Heart right ventricle (tissue), 16 donors: ENCODE measurements at regions not wholly inside any gene's neighbourhood (a gene's known extent, or its start where the extent isn't known, plus 50 kb on each side); places are given as distances from the start of the nearest gene placed in this dataset.

Experiments
- ATAC-seq, 8 donors: fragments of 200-7000 bp; cut with Tn5 transposase; one replicate each; pipeline ENCODE4 v1.9.1; 2020; ENCODE audit warnings: mild to moderate bottlenecking in 8 of 8, moderate library complexity in 8 of 8, moderate number of reproducible peaks in 1 of 8
- DNase-seq, 2 donors: peaks; one replicate each; pipeline ENCODE4 v3.0.0-alpha.2; 2020
- H3K27ac ChIP-seq, 10 donors: fragments of 200-600 bp; sonication (generic) in 2 of 10; one replicate each; pipeline versions ENCODE4 v1.5.0 to v1.8.0; 2020 to 2022; ENCODE audit warnings: mild to moderate bottlenecking in 3 of 10
- H3K27me3 ChIP-seq, 7 donors: fragments of 200-600 bp; one replicate each; pipeline ENCODE4 v1.8.0; 2021 to 2022; ENCODE audit warnings: mild to moderate bottlenecking in 2 of 7
- H3K36me3 ChIP-seq, 9 donors: fragments of 200-600 bp; sonication (generic) in 1 of 9; one replicate each; pipeline versions ENCODE4 v1.5.0 to v1.8.0; 2020 to 2022; ENCODE audit warnings: mild to moderate bottlenecking in 2 of 9
- H3K4me1 ChIP-seq, 9 donors: fragments of 200-600 bp; sonication (generic) in 1 of 9; one replicate each; pipeline versions ENCODE4 v1.5.0 to v1.8.0; 2020 to 2022; ENCODE audit warnings: mild to moderate bottlenecking in 4 of 9
- H3K4me3 ChIP-seq, 10 donors: fragments of 200-600 bp; sonication (generic) in 2 of 10; one replicate each; pipeline versions ENCODE4 v1.5.0 to v1.8.0; 2020 to 2022; ENCODE audit warnings: mild to moderate bottlenecking in 7 of 10, moderate library complexity in 2 of 10
- H3K9me3 ChIP-seq, 11 donors: fragments of 200-600 bp in 10 of 11; sonication (generic) in 2 of 11; one replicate each; pipeline versions ENCODE4 v1.5.0 to v1.8.0; 2013 to 2022; ENCODE audit warnings: mild to moderate bottlenecking in 2 of 11, control low read depth in 1 of 11, moderate library complexity in 1 of 11
- CTCF ChIP-seq, 9 donors: fragments of 200-600 bp; sonication (generic) in 2 of 9; IDR thresholded peaks; one replicate each; pipeline versions ENCODE4 v1.5.0 to v1.8.0; 2021 to 2022; ENCODE audit warnings: antibody characterized with exemption in 9 of 9, mild to moderate bottlenecking in 5 of 9, moderate library complexity in 1 of 9
- WGBS, 2 donors: extraction: QIAGEN DNeasy Blood & Tissue Kit; methylation state at CpG; one replicate each; pipeline ENCODE4 v1.1.7; 2013; ENCODE audit warnings: inconsistent platforms in 1 of 2; 5-methylcytosine and 5-hydroxymethylcytosine counted together
- intact Hi-C, 10 donors: fragments of 100-400 bp; cut with DNase I; formaldehyde crosslinking; loops; one replicate each; pipeline versions ENCODE4 v1.11.1 to v1.14.2; 2022
- donor health status: Arrhythmogenic right ventricular cardiomyopathy.
- donor health status: ischemic (EF 13 %, LVEDD 7.1; RV severe dilation, severe dysfunction).
- donor health status: healthy with polysubstance abuse.
- donor health status: DM: no; HTN: yes; CAD: no.
- donor health status: DM: no; HTN: no; CAD: no.
- donor health status: ischemic (EF 25% LVEDD 6.9; RV normal size, moderate dysfunction).
- donor health status: ischemic (EF 25% LVEDD 5.7; RV mildly dilated, moderate dysfunction).
- donor health status: healthy.
- donor health status: DM: yes; HTN: yes; CAD: no.
- donor health status: Ischemic cardiomyopathy.
- donor health status: ischemic (EF 35%, LVEDD 5.7; RV mildly dilated, moderate dysfunction).
- donor health status: nonischemic (EF 11% LVEDD 7.7; RV severe dilation, severe dysfunction).
- donor health status: DM: yes; HTN: yes; CAD: no.
- donor health status: PGD.
- donor health status: ischemic (EF 29% LVEDD 5.4; RV normal size, mild dysfunction).
- donor health status: nonischemic (EF 23%, LVEDD 6.1; RV moderate dilation, normal function).

- no peaks in the 10 kb centered on the region for H3K27me3 ChIP-seq
- no peak overlapping the region for H3K4me3 ChIP-seq
- no peak for TF ChIP-seq CTCF (IDR thresholded peaks at IDR 0.05)
- no peaks in the 10 kb centered on the region for H3K36me3 ChIP-seq
- 92 to 96% methylated on average over 4 of the region's 4 CpGs for WGBS, 2 donors
- DNase-seq (no peak), ATAC-seq (no peak)
- no peaks in the 10 kb centered on the region for H3K4me1 ChIP-seq
- H3K9me3 ChIP-seq: no peaks in the 10 kb centered on the region
- H3K27ac ChIP-seq: no peak overlapping the region
- intact Hi-C loops: loop anchor here in 1 of 10 donors (10.0 kb wide), 1 partner anchor 202 kb away; no protein-coding TSS in a partner anchor
Observed at GRCh38 chr4:4687100-4687499, 145.3 kb upstream of the STX18 start.

- no peak for TF ChIP-seq CTCF (IDR thresholded peaks at IDR 0.05)
- WGBS, 2 donors: 60 to 69% methylated on average over 10 of the region's 10 CpGs
- Histone ChIP-seq H3K4me1 (no peaks in the 10 kb centered on the region), H3K27ac (no peak overlapping the region), H3K36me3 (no peaks in the 10 kb centered on the region), H3K4me3 (no peak overlapping the region), H3K9me3 (no peaks in the 10 kb centered on the region), H3K27me3 (no peaks in the 10 kb centered on the region)
- ATAC-seq: no peak
- intact Hi-C loops: loop anchor here in 1 of 10 donors (10.0 kb wide), 1 partner anchor 201 kb away; no protein-coding TSS in a partner anchor
- no peak for DNase-seq
Observed at GRCh38 chr4:4685810-4686795, 144.3 kb upstream of the STX18 start.

GRCh38 chr4:4681653-4682052 is 139.8 kb upstream of the STX18 start:
- ATAC-seq (no peak), DNase-seq (no peak)
- Histone ChIP-seq H3K27ac (no peak overlapping the region), H3K36me3 (no peaks in the 10 kb centered on the region), H3K4me3 (no peak overlapping the region), H3K4me1 (no peaks in the 10 kb centered on the region), H3K9me3 (no peaks in the 10 kb centered on the region), H3K27me3 (no peaks in the 10 kb centered on the region)
- WGBS, 2 donors: 91 to 94% methylated on average over 4 of the region's 4 CpGs
- intact Hi-C loops: loop anchor here in 1 of 10 donors (10.0 kb wide), 1 partner anchor 197 kb away; no protein-coding TSS in a partner anchor
- TF ChIP-seq CTCF (IDR thresholded peaks at IDR 0.05): no peak

- intact Hi-C loops: loop anchor here in 1 of 10 donors (10.0 kb wide), 1 partner anchor 196 kb away; no protein-coding TSS in a partner anchor
- no peak for TF ChIP-seq CTCF (IDR thresholded peaks at IDR 0.05)
- Histone ChIP-seq H3K4me1 (no peaks in the 10 kb centered on the region), H3K36me3 (no peaks in the 10 kb centered on the region), H3K27me3 (no peaks in the 10 kb centered on the region), H3K27ac (no peak overlapping the region), H3K4me3 (no peak overlapping the region), H3K9me3 (no peaks in the 10 kb centered on the region)
- no peak for ATAC-seq
- 88 to 95% methylated on average over 2 of the region's 2 CpGs for WGBS, 2 donors
- no peak for DNase-seq
Observed at GRCh38 chr4:4680758-4681157, 138.9 kb upstream of the STX18 start.
